GM19025 (cell line): ENCODE measurements at regions not wholly inside any gene's neighbourhood (a gene's known extent, or its start where the extent isn't known, plus 50 kb on each side); places are given as distances from the start of the nearest gene placed in this dataset.
"Not testable (repeated sequence)": the region's sequence is repeated elsewhere in the genome, so short reads cannot be mapped to it uniquely, and the experiment has no call there.

Experiments
- ATAC-seq: cut with Tn5 transposase; IDR thresholded peaks from one replicate; pipeline ENCODE4 v1.9.1; 2021; ENCODE audit warnings: mild to moderate bottlenecking, low read depth, moderate library complexity; ENCODE audit not compliant: unreplicated experiment

DNA sequence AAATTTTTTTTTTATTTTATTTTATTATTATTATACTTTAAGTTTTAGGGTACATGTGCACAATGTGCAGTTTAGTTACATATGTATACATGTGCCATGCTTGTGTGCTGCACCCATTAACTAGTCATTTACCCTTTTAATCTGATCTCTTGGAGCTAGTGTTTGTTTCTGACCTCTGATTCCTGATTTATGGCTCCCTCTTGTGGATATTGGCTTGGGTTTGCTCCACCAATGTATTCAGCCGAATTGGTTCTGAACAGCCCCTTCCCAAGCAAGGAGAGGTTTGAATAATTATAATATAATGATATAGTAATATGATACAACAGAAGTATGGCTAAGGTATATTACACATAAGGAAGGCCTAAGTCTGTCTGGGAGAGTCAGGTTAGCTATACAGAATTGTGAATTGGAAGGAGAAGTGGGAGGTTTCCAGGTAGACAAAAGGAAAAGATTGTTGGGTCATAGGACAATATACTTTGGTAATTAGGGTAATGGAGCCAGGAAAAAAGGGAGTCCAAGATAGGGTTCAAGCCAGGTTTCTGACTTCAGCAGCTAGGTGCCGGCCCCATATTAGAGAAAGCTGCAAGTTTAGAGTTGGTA lies 53.1 kb upstream of the HMCN1 start:
- ATAC-seq, result no peak

- ATAC-seq, result no peak
These were observed 53.7 kb upstream of the HMCN1 start for GRCh38 chr1:185680453-185680852.

- ATAC-seq, result no peak
These were observed 55.0 kb upstream of the HMCN1 start for GRCh38 chr1:185679220-185679619.

DNA sequence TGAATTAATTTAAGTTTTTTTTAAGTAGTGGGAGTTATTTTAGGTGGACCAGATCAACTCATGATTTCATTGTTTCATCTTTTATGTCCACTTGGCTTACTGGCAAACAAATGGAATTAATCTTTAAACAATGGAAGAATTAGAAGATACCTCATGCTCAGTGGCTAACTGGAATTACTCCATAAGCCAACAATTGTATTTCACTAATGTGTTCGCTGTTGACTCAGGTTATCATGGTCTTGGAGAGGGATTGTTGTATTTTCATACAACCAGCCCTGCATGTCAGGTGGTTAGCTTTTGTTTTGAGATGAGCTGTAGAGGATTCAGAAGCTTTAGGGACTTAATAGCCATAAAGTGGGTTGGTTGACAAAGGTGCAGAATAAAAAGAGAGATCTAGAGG lies 57.2 kb upstream of the HMCN1 start:
- ATAC-seq, result no peak

GRCh38 chr1:185674201-185674600 lies 60.0 kb upstream of the HMCN1 start:
- ATAC-seq, result no peak

GRCh38 chr1:185672719-185673360 lies 61.4 kb upstream of the HMCN1 start:
- no peak for ATAC-seq

- ATAC-seq, result no peak
These were observed 64.0 kb upstream of the HMCN1 start for GRCh38 chr1:185670187-185670627.

GRCh38 chr1:185668013-185668412 lies 66.2 kb upstream of the HMCN1 start:
- no peak for ATAC-seq

- ATAC-seq, result no peak
These were observed 67.6 kb upstream of the HMCN1 start for GRCh38 chr1:185666582-185666981.

GRCh38 chr1:185663771-185664296 lies 70.4 kb upstream of the HMCN1 start:
- no peak for ATAC-seq

DNA sequence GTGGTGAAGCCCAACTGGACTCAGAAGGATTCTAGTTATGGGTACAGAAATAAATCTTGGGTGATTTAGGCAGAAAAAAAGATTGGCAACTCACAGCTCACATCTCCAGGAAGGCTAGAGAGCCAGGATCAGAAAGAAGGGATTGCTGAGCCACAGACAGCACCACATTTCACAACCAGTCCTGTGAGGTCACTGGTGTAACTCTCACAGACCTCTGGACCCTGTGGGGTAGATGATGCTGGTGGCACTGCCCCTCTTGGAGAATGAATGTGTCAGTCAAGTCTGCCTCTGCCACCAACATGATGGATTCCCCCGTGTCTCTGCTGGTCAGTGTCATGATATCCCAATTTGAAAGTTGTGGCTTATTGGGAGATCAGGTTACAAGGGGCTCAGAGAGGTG lies 70.9 kb upstream of the HMCN1 start:
- ATAC-seq, result no peak

DNA sequence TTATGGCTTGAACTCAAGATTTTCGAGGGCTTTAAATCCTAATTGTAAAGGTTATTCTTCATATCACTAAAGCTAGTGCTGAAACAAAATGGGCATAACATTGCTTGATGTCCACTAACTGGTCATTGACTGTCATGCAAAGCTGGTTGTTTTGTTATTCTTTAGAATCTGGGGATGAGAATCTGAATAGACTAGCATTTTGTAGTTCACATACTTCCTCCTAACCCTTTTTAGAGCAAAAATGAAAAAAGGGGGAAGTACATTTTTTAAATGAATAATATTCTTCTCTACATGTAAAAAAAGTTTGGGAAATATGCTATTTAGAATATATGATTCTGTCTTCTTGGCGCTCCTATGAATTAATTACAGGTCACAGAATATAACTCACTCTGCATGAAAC lies 72.2 kb upstream of the HMCN1 start:
- no peak for ATAC-seq

- ATAC-seq, result no peak
These were observed 77.5 kb upstream of the HMCN1 start for GRCh38 chr1:185656663-185657062.

DNA sequence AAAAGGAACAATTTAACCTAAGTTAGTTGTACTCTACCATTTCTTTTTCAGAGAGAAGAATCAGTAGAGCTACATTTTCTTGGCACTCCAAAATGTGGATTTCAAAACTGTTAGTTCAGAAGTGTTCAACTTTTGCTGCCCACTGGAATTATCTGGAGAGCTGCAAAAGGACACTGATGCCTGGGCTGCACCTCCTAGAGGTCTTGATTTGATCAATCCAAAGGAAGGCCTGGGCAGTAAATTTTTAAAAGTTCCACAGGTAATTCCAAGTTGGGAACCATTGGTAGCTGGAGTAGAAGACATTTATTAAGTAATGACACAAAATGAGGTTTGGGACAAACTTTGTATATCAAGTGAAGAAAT lies 79.3 kb upstream of the HMCN1 start:
- no peak for ATAC-seq

GRCh38 chr1:185654199-185654951 lies 79.8 kb upstream of the HMCN1 start:
- no peak for ATAC-seq

- no peak for ATAC-seq
These were observed 80.6 kb upstream of the HMCN1 start for GRCh38 chr1:185653615-185654014.

DNA sequence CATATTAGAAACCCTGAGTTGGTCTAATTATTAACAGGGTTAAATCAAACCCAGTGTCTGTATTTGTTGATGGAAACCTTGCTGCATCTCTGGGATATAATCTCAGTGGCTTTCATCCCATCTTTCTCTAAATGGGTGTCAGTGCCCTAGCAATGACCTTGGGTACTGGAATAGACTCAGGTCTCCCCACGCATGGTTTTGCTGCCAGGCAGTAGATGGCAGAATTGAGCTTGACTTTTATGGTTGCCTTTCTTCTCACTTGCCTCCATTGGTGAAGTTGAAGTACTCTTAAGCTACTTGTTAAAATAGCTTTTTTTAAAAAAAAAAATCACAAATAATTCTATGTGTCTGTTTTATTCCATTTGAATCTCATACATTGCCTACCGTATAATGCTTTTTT lies 81.8 kb upstream of the HMCN1 start:
- no peak for ATAC-seq

- no peak for ATAC-seq
These were observed 83.5 kb upstream of the HMCN1 start for GRCh38 chr1:185650602-185651230.

GRCh38 chr1:185648858-185649589 lies 85.2 kb upstream of the HMCN1 start:
- no peak for ATAC-seq

GRCh38 chr1:185647597-185648267 lies 86.5 kb upstream of the HMCN1 start:
- not testable (repeated sequence) for ATAC-seq
